NOMO-1 treated with dmso at 0.1 percent for 144 hours (cell line): ENCODE measurements at regions not wholly inside any gene's neighbourhood (a gene's known extent, or its start where the extent isn't known, plus 50 kb on each side); places are given as distances from the start of the nearest gene placed in this dataset.

Source experiments
- DNase-seq: peaks from one replicate; lab custom pipeline; 2025; ENCODE audit not compliant: unreplicated experiment; lab: John Stamatoyannopoulos, UW

DNA sequence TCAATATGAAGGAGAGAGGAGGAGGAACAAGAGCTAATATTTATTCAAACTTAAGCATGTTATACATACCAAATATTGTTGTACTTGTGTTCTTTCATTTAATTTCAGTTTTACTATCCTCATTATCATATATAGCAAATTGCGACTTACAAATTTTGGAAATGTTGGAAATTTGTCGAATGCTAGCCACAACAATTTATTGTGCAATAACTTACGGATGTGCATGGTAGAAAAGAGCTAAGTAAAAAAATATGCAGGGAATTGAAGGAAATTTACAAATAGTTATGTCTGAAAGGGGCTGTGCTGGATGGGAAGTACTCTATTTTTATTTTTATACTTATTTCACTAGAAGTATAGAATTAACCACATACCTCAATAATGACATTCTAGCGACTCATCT is 376.3 kb downstream of the PCDH20 start:
- DNase-seq, result no peak

DNA sequence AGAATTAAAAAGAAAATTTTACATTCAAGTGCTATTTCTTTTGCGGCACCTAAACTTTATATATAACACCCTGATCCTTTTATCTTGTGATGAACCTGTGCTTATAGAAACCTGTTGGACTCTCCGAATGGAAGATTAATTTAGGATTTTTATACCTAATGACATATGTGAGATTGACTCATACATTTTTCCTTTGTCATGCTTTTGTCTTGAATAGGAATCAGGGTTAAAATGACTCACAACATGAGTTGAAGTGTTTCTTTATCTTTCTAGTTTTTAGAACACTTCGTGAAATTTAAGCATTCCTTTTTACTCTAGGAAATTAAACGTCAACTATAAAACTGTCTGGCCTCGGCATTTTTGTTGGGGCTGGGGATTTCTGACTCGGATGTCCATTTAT is 378.9 kb downstream of the PCDH20 start:
- no peak for DNase-seq

DNA sequence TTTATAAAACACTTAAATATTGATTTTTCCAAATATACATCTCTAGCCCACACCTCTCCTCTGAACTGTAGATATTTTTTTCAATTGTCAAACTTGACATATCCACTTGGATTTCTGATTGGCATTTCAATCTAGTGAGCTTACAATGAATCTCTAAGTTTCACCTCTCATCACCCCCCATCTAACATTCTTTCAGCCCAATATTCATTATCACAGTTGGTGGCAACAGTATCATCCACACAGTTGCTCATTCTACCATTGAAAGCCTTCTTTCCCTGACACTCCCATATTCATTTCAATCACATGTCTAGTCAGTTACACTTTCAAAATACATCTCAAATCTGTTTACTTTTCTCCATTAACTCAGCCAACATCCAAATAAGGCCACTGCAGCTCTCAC is 385.2 kb downstream of the PCDH20 start:
- DNase-seq, result no peak

DNA sequence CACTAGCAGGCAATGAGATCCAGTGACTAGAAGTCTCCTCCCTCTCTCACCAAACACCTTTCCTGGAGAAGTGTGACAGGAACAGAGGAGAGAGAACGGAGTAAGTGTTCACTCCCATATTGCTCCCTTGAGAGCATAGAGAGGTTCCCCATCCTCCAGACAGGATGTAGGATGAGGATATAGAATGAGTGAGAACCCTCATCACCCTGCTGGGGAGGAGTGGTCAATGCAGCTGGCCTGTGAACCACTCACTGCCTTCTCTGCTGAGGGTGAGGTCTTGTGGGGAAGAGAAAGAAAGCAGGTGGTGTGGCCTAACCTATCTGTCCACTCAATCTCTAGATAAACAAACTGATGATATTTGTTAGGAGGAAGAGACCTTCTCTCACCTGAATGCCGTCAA is 386.6 kb downstream of the PCDH20 start:
- DNase-seq, result no peak

DNA sequence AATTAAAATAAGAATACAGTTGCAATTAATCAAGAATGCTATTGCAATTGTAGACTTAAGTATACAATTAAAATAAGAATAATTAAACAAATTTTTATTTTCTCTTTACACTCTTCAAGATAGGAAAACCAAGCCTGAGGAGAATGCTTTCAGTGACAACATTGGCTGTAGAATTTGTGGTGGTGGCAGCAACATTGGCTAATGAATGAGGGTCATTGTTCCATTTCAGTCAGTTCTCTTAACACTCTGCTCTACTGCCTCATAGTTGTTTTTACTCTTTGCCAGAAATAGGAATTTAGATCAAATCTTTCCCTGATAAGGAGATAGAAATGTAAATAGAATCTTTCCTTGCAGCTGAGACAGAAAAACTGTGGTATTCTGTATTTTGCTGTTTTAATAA is 391.6 kb downstream of the PCDH20 start:
- no peak for DNase-seq

DNA sequence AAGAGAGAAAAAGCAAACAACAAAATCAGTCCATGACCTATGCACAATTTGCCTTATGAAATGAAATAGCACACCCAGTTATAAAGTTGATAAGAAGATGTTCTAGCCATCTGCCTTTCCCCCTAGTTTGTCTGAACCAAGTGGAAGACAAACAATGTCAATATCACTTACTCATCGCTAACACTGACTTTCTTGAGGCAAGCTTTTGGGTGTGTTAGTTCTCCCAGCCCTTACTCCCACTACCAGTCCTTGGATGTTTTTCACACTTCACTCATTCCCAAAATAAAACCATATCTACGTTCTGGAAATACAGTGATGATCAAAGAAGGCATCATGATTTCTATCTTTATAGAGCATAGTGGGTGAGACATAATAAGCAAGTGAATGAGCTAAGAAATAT is 393.8 kb downstream of the PCDH20 start:
- DNase-seq, result no peak

DNA sequence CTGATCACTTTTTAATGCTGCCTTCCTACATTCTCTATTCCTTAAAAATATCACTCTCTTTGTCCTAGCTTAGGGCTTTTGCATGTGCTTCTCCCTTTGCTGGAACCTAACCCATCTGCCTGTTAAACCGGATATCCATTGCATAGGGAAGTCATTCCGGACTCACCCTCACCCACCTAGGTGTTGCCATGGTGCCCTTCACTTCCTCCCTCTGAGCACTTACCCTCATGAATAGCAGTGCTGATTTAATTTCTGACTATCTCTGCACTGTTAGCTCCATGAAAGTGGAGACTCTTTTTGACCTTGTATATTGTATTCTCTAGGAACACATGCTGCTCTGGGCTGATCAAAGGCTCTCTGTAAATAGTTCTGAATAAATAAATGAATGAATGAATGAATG is 401.9 kb downstream of the PCDH20 start:
- no peak for DNase-seq

DNA sequence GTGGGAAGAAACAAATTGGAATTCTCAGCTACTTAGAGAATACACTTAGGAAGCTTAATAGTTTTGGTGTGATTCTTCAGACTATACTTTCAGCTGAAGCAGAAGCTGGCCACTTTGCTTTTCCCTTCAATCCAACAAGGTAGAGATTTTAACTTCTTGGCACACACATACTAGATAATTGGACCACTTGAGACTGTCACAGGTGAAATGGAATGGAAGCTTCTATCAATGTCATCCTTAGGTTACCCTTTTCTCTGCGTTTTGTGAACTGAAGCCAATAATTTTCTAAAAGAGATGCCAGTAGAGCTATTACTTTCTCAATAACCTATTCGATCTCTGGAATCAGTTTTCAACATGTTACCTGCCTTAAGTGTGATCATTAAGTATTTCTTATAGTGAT is 405.3 kb downstream of the PCDH20 start:
- DNase-seq, result no peak

DNA sequence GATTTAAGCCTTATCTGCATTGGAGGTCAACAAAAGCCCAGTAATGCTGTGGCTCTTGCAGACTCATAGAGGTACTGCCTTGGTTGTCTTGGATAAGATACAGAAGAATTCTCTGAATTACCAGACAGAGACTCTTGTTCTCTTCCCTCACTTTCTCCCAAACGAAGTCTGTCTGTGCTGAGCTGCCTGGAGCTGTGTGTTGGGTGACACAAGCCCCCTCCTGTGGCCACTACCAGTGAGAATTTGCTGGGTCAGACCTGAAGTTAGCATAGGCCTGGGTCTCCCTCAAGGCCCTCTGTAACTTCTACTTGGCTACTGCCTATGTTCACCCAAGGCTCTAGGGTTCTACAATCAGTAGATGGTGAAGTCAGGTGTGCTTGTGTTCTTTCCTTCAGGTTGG is 413.0 kb downstream of the PCDH20 start:
- no peak for DNase-seq

DNA sequence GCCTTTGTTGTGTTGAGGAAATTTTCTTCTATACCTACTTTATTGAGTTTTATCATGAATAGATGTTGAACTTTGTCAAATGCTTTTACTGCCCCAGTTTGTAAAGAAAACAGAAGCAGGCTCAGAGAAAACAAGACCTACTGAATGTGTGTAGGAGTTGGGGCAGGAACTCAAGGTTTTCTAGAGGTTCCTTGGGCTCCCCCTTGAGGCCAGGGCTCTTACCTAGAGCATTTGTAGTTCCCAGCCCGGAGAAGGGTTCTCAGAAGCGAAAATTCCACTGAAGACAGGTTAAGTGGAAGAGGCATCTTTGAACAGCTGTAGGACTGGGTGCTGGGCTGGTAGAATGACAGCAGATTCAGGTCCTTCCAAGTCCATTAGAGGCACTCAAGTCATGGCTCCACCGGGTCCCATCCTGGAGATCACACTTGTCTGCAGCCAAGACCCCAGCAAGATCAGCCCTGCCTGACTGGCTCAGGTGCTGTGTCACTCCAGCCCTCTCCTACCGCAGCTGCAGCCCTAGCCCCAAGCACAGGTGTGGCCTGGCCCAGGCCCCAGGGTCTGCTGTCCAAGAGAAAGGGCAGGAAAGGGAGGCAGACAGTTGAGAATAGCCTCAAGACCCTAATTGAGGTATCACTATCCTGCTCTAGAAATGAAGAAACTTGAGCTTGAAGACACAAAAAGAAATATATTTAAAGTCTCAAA is 425.5 kb downstream of the PCDH20 start:
- no peak for DNase-seq

DNA sequence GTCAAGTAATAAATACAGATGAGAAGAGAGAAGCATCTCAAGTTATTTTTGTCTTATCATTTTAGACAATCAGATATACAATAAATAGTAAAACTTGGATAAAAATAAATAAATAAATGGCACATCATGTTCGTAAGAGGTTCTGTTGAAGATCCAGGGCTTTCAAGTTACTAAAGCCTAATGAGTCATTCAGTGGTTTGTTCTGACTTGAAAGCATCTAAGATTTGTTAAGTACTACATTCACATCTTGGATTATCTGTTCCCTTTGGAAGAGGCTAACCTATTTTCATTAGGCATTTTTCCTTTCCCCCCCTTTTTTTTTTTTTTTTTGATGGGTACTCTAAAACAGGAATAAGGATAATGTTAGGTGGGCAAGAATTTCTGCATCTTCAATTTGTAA is 429.3 kb downstream of the PCDH20 start:
- DNase-seq, result no peak

DNA sequence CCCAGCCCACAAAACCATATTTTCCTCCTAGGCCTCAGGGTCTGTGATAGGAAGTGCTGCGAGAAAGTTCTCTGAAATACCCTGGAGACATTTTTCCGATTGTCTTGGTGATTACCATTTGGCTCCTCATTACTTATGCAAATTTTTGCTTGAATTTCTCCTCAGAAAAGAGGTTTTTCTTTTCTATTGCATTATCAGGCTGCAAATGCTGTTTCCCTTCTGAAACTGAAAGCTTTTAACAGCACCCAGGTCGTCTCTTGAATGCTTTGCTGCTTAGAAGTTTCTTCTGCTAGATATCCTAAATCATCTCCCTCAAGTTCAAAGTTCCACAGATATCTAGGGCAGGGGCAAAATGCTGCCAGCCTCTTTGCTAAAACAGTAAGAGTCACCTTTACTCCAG is 434.2 kb downstream of the PCDH20 start:
- DNase-seq, result no peak

DNA sequence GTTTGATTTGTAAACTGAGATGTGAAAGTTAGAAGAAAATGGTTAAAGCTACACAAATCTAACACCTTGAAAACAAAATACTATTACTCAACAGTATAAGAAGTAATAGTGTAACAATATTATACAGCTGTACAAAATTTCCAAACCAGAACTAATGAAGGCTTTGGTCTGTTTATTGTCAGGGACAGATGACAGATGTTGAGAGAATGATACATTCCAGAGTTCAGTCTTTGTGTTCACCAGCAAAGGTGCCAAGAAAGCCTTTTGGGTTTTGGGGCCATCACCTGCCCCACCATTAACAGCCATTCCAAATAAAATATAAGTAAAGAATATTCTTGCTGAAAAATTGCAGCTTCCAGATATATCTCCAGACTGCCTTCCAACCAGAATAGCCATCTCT is 439.3 kb downstream of the PCDH20 start:
- no peak for DNase-seq

DNA sequence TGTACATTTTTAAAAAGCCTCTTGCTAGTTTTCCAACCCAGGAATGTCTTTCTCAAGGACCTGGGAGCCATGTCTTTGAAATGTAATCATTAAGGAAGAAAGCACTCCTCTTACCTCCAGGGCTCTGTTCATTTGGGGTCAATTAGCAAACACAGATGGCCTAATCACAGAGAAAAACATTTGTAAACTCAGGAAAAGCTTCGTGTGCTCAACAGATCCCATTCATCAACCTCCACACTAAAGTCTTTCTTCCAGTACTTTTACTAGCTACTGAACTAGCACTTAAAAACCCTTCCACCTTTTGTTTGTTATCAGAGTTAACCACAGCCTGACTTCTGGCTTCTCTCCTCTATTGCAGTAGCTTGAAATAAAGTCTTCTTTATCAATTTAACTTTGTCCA is 441.4 kb downstream of the PCDH20 start:
- DNase-seq, result no peak

DNA sequence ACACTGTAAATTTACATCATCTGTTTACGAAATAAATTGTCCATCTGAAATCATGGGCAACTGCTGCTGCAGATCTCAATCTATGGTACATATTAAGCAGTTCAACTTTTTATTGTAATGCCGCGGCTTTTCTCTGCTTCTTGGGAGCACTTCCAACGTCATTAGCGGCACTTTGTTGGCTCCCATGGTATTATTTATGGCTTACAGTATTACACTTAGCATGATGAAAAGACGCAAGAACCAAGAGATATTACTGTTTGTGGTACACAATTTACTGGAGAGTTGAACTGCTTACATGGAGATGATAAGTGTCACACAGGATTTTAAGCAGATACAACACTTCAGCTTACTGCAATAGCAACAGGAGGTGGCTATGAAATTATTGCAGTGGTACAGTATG is 442.1 kb downstream of the PCDH20 start:
- no peak for DNase-seq

DNA sequence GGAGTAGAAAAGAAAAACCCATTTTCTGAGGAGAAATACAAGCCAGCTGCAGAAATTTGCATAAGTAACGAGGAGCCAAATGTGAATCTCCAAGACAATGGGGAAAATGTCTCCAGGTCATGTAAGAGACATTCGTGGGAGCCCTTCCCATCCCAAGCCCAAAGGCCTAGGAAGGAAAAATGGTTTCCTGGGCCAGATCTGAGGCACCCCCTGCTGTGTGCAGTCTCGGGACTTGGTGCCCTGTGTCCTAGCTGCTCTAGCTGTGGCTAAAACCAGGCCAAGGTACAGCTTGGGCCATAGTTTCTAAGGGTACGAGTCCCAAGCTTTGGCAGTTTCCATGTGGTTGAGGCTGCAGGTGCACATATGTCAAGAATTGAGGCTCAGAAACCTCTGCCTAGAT is 444.9 kb downstream of the PCDH20 start:
- DNase-seq, result no peak

DNA sequence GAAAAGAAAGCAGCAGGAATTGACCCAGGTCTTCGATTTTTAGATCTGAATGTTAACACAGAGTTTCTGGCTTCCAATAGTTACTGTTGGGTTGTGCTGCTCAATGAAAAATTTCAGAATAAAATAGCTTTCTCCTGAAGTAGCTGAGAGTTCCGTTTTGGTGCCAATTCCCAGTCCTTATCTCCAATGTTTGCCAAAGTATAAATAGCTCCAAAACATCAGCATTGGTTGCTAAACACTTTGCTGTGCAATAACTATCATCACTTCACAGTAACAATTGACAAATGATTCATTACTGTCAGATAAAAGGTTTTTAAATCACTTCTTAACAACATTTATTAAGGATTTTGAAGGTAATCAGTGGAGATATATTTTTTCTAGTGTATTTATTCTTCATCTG is 446.0 kb downstream of the PCDH20 start:
- DNase-seq, result no peak

DNA sequence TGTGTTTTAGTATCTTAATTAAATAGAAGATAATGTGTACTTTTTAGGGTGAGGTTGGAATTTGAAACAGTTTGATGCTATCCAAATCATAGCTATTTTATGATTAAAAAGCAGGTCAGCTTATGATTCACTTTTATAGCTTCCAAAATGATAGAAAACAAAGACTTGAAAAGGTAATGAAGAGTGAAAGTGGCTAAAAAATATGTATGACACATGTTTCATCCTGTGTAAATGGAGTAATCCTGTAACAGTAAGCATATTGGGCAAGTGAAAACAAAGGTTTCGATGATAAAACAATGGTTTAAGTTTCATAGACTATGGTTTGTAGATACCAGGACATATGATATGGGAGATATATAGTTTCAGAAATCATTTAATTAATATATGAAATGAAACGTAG is 456.2 kb downstream of the PCDH20 start:
- DNase-seq, result no peak

DNA sequence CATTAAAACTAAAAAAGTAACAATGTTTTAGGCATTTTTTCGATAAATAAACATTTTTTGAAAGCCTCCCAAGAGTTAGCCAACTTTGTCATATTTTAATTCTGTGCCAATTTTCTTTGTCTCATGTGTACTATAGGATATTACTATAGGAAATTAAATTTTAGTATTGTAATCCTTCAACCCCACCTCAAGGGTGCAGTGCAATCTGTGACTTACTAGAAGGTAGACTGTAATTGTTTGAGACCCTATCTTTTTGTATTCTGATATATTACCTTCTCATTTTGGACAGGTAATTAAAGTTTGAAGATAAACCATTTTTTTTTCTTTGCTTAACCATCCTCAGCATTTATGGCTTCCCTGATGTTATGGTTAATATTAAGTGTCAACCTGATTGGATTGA is 457.8 kb downstream of the PCDH20 start:
- no peak for DNase-seq

DNA sequence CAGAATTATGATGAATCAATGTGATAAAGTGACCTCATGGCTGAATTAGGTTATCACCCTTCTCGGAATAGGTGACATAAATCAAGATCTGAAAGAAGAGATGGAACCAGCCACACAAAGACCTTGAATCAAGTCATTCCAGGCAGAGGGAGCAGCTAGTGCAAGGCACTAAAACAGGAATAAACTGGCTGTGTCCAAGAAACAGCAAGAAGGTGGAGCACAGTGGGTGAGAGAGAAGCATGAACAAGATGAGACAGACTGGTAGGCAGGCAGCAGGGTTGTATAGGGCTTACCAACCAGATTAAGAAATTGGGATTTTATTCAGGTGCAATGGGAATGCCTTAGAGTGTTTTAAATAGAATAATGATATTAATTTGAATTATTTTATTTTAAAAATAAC is 470.3 kb downstream of the PCDH20 start:
- DNase-seq, result no peak

DNA sequence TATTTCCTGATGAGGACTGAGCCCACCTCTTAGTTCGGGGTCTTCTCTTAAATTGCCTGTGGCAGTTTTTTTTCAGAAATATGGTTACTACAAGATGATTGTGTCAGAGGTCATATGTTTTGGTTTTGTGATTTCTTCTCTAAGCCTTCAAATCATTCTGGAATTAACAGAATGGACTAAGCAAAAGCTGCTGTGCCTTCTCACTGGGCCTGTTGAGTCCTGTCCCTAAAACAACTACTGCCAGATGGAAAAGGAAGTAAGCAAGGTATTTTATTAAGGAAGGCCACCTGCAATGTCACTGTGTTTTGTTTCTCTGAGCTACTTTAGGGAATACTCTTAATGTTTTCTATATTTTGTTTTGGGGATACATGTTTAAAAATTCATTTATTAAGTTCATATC is 470.8 kb downstream of the PCDH20 start:
- DNase-seq, result no peak

DNA sequence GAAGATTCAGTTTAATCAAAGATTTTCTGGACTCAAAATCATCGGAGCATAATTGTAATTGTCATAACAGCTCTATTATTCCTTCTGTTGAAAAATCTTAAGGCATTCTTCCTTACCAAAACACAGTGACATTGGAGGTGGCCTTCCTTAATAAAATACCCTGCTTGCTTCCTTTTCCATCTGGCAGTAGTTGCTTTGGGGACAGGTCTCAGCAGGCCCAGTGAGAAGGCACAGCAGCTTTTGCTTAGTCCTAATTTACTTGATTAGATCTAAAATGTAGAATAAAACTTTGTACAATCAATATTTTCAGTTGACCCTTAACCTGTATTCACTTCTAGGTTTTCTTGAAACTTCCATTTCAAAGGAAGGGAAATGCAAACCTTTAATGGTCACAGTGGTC is 471.6 kb downstream of the PCDH20 start:
- no peak for DNase-seq

DNA sequence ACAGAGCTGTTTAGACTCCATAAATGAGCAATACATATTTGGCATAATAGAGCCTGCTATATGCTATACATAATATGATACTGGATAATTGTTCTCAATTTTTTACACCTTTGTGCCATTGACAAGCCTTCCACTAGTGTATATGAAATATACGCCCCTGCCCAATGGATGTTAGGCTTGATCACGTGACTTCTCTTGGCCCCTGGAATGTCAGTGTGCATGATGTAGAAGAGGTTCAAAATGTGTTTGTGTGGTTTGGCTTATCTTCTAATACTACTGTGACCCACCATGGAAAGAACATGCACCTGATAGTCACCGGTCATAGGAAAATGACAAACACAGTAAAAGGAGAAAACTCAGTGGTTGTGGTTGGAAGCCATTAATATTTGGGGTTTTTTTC is 479.4 kb downstream of the PCDH20 start:
- DNase-seq, result no peak

DNA sequence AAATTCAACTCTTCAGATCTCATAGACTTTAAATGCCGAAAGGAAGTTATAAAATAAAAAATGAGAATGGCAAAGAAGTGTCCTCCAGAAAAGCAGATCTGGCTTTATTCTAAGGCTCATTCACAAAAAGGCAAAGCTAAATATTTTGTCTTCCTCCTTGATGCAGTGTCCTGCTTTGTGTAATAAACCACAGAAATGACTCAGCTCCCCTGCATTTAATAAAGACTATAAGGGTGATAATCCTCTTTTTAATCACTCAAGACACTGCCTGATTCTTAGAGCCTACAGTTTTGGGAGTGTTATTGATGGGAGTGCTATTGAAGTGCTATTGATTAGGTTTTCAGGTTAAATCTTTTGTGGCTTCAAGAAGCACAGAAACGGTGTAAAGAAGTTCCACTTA is 482.0 kb downstream of the PCDH20 start:
- DNase-seq, result peak; percentile 9
